HepG2 (cell line): ENCODE measurements at regions not wholly inside any gene's neighbourhood (a gene's known extent, or its start where the extent isn't known, plus 50 kb on each side); places are given as distances from the start of the nearest gene placed in this dataset.

Experiments
- ATAC-seq: fragments of 200-7000 bp; cut with Tn5 transposase; 3 replicates; pipeline ENCODE4 v1.9.1; 2020; ENCODE audit warnings: mild to moderate bottlenecking, moderate library complexity
- BruUV-seq: library from RNA; stranded (reverse); fragments of 400-500 nt; replicated peaks from 2 replicates; lab custom pipeline; 2021; lab: Mats Ljungman, UMichigan
- CTCF ChIA-PET: fragments of 300-600 bp; formaldehyde crosslinking; extraction: SDS; loops from one replicate; lab custom pipeline; 2021; ENCODE audit warnings: low total read pairs, inconsistent platforms, low intra/inter-chr PET ratio; lab: Yijun Ruan, JAX
- POLR2A ChIA-PET: fragments of 350-600 bp; sonication (Branson Sonifier 250); formaldehyde crosslinking; loops from one replicate; lab custom pipeline; 2020; ENCODE audit warnings: antibody characterized with exemption, inconsistent platforms; lab: Yijun Ruan, JAX
- DNase-seq: peaks from one replicate; pipeline ENCODE4 v3.0.0-alpha.2; 2015; ENCODE audit warnings: low spot score
- FAIRE-seq: peaks from 3 replicates; lab custom pipeline; 2011; peaks lifted over from hg19 to GRCh38; lab: Jason Lieb, UNC
- H2AFZ ChIP-seq: one replicate; pipeline ENCODE4 v1.6.1; 2011; ENCODE audit warnings: low read length, inconsistent platforms
- H3K27ac ChIP-seq: fragments of 300-600 bp; 3 replicates; pipeline ENCODE4 v1.8.0; 2011; ENCODE audit warnings: mixed run types, mild to moderate bottlenecking, mixed read lengths, low read length, inconsistent platforms; ENCODE audit not compliant: insufficient read depth; ENCODE audit errors: extremely low read length
- H3K27me3 ChIP-seq, 2 experiments: fragments of 200-600 bp in 1 of 2; 2 replicates in 1 of 2; 3 replicates in 1 of 2; pipeline versions ENCODE4 v1.6.0 to v1.8.0; 2011; ENCODE audit warnings: low read length in 2 of 2, mild to moderate bottlenecking in 2 of 2, moderate library complexity in 2 of 2, inconsistent platforms in 1 of 2; ENCODE audit not compliant: insufficient read depth in 2 of 2, control insufficient read depth in 1 of 2
- H3K36me3 ChIP-seq, 2 experiments: fragments of 200-600 bp in 1 of 2; replicated peaks in 1 of 2; 2 replicates in 1 of 2; 3 replicates in 1 of 2; pipeline versions ENCODE4 v1.5.1 to v1.8.0; 2011; ENCODE audit warnings: low read length in 2 of 2, inconsistent platforms in 1 of 2; ENCODE audit not compliant: insufficient read depth in 2 of 2, control insufficient read depth in 1 of 2
- H3K4me1 ChIP-seq: 2 replicates; pipeline ENCODE4 v1.5.1; 2012; ENCODE audit warnings: low read length, inconsistent platforms; ENCODE audit not compliant: insufficient read depth
- H3K4me2 ChIP-seq: 2 replicates; pipeline ENCODE4 v1.6.0; 2011; ENCODE audit warnings: low read depth, low read length, inconsistent platforms
- H3K4me3 ChIP-seq, 3 experiments: fragments of 200-600 bp in 1 of 3; sonication (generic), shearing (Covaris generic) in 1 of 3; replicated peaks in 1 of 3; 2 replicates each; pipeline ENCODE4 v1.5.1; 2011 to 2016; ENCODE audit warnings: low read length in 3 of 3, inconsistent platforms in 2 of 3, low read depth in 2 of 3, mild to moderate bottlenecking in 2 of 3, control low read depth in 1 of 3, mixed read lengths in 1 of 3; ENCODE audit not compliant: insufficient read depth in 1 of 3
- H3K79me2 ChIP-seq: one replicate; pipeline ENCODE4 v1.6.1; 2011; ENCODE audit warnings: low read length, inconsistent platforms; ENCODE audit not compliant: insufficient read depth
- H3K9ac ChIP-seq: 2 replicates; pipeline ENCODE4 v1.6.0; 2011; ENCODE audit warnings: mild to moderate bottlenecking, low read depth, low read length, inconsistent platforms; ENCODE audit not compliant: insufficient read depth
- H3K9me3 ChIP-seq: 2 replicates; pipeline ENCODE4 v1.5.1; 2012; ENCODE audit warnings: mild to moderate bottlenecking, low read length
- H4K20me1 ChIP-seq: 2 replicates; pipeline ENCODE4 v1.6.0; 2011; ENCODE audit warnings: inconsistent platforms, mild to moderate bottlenecking, low read length, moderate library complexity; ENCODE audit not compliant: insufficient read depth
- ATF7 ChIP-seq, 2 experiments: fragments of 450-650 bp in 1 of 2; sonication (generic) in 1 of 2; formaldehyde crosslinking in 1 of 2; IDR thresholded peaks; 2 replicates each; pipeline versions ENCODE4 v1.4.0 to v1.6.1; 2016 to 2020; ENCODE audit warnings: antibody characterized with exemption in 1 of 2, mild to moderate bottlenecking in 1 of 2, missing genetic modification reagents in 1 of 2
- CREB1 ChIP-seq, 2 experiments: fragments of 450-650 bp in 1 of 2; IDR thresholded peaks; 2 replicates each; pipeline ENCODE4 v1.6.1; 2016 to 2017; ENCODE audit warnings: control low read depth in 1 of 2, mild to moderate bottlenecking in 1 of 2, missing compliant biosample characterization in 1 of 2, missing genetic modification characterization in 1 of 2
- DR1 ChIP-seq: sonication (generic); formaldehyde crosslinking; IDR thresholded peaks from 2 replicates; pipeline ENCODE4 v1.8.0; 2021; ENCODE audit warnings: mild to moderate bottlenecking, missing genetic modification reagents, inconsistent platforms
- HNF4G ChIP-seq, 2 experiments: sonication (generic) in 1 of 2; formaldehyde crosslinking in 1 of 2; IDR thresholded peaks; 2 replicates each; pipeline versions ENCODE4 v1.4.0 to v1.6.1; 2011 to 2020; ENCODE audit warnings: borderline replicate concordance in 2 of 2, low read depth in 2 of 2, mild to moderate bottlenecking in 2 of 2, low read length in 1 of 2, missing genetic modification reagents in 1 of 2, moderate library complexity in 1 of 2
- NFYC ChIP-seq: IDR thresholded peaks from 2 replicates; pipeline ENCODE4 v1.6.1; 2016; ENCODE audit warnings: missing genetic modification reagents, missing compliant biosample characterization
- SNAPC4 ChIP-seq: sonication (generic); formaldehyde crosslinking; IDR thresholded peaks from 2 replicates; pipeline ENCODE4 v1.4.0; 2020; ENCODE audit warnings: mild to moderate bottlenecking, missing genetic modification reagents
- TFDP2 ChIP-seq: sonication (generic); formaldehyde crosslinking; IDR thresholded peaks from 2 replicates; pipeline ENCODE4 v1.4.0; 2020; ENCODE audit warnings: missing genetic modification reagents
- ZFP1 ChIP-seq: IDR thresholded peaks from 2 replicates; pipeline ENCODE4 v1.6.1; 2016
- ZNF317 ChIP-seq: sonication (generic); formaldehyde crosslinking; IDR thresholded peaks from 2 replicates; pipeline ENCODE4 v1.5.0; 2020; ENCODE audit warnings: mild to moderate bottlenecking, missing genetic modification reagents
- ZNF337 ChIP-seq: sonication (generic); formaldehyde crosslinking; IDR thresholded peaks from 2 replicates; pipeline ENCODE4 v1.5.1; 2020; ENCODE audit warnings: missing genetic modification reagents, low read depth, mild to moderate bottlenecking, borderline replicate concordance
- WGBS: methylation state at CpG from one replicate; pipeline ENCODE4 v1.1.6; 2017; ENCODE audit warnings: low lambda C conversion rate; 5-methylcytosine and 5-hydroxymethylcytosine counted together
- in situ Hi-C: cut with HindIII; loops from 2 replicates; pipeline ENCODE4 v1.10.0; 2017; ENCODE audit warnings: low pct_unique_long_range_greater_than_20kb; ENCODE audit not compliant: extremely low pct_ligation_motif_present
- intact Hi-C: fragments of 100-400 bp; cut with micrococcal nuclease; formaldehyde crosslinking; loops from one replicate; pipeline ENCODE4 v1.10.0; 2022; ENCODE audit not compliant: unreplicated experiment
- TF ChIP-seq, protein P1 (sequence below): sonication (generic); formaldehyde crosslinking; IDR thresholded peaks from 2 replicates; pipeline ENCODE4 v1.4.0; 2020; ENCODE audit warnings: missing genetic modification reagents
- TF ChIP-seq, protein P2 (sequence below): sonication (generic); formaldehyde crosslinking; IDR thresholded peaks from 2 replicates; pipeline ENCODE4 v1.4.0; 2020; ENCODE audit warnings: mild to moderate bottlenecking, missing genetic modification reagents

DNA sequence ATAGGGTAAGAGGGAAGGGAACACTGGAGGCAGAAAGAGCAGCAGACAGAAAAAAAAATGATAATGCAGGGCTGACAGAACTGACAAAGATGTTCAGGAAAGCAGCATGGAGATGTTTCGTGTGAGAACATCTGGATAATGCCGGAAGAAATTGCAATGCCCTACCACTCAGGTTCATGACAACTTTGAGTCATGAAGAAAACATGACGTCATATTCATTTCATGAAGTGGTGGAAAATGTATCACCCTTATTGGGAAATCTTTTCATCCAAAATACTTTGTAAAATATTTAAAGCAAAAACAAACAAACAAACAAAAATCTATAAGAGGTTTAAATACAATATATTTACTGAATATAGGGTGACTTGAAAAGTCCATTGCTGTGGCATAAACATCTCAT, 305.4 kb upstream of the IGF1R start:
- TF ChIP-seq ATF7 (IDR thresholded peaks at IDR 0.05) (peak; percentile 99), ATF7 (CRISPR knock-in tag; IDR thresholded peaks at IDR 0.05) (no peak), CREB1 (IDR thresholded peaks at IDR 0.05) (peak; percentile 95), CREB1 (CRISPR knock-in tag; IDR thresholded peaks at IDR 0.05) (no peak)
- TF ChIP-seq, protein P1, sequence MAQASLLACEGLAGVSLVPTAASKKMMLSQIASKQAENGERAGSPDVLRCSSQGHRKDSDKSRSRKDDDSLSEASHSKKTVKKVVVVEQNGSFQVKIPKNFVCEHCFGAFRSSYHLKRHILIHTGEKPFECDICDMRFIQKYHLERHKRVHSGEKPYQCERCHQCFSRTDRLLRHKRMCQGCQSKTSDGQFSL: no peak
- DNase-seq (no peak), ATAC-seq (no peak), FAIRE-seq (no peak)
- no peaks in the 10 kb centered on the region for H3K9me3 ChIP-seq
- no peak overlapping the region for H2AFZ ChIP-seq
- in situ Hi-C loops: no loop called here
- H3K4me1 ChIP-seq: no peaks in the 10 kb centered on the region
- no peaks in the 10 kb centered on the region for H3K36me3 ChIP-seq
- WGBS: 28% methylated on average over 3 of the region's 3 CpGs
- ChIA-PET POLR2A (no interaction called here), CTCF (no interaction called here)
- H3K79me2 ChIP-seq: no peaks in the 10 kb centered on the region
- intact Hi-C loops: no loop called here
- no peak overlapping the region for H3K9ac ChIP-seq
- H4K20me1 ChIP-seq: no peaks in the 10 kb centered on the region
- no TSS peak for BruUV-seq
- no peak overlapping the region for H3K27ac ChIP-seq
- H3K27me3 ChIP-seq: no peaks in the 10 kb centered on the region; a peak in 1 of 5 replicates
- no peak overlapping the region for H3K4me3 ChIP-seq
- no peak overlapping the region for H3K4me2 ChIP-seq

DNA sequence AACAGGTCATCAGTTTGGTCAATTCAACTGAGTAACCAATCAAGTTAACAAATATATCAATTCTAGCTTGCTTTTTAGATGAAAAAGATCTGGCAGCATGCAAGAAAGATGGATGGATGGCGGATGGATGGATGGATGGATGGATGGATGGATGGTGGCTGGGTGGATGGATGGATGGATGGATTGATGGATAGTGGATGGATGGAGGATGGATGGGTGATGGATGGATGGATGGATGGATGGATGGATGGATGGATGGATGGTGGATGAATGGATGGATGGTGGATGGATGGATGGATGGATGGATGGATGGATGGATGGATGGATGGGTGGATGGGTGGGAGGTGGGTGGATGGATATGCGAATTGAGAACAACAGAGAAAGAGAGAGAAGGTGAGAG, 303.7 kb upstream of the IGF1R start:
- no TSS peak for BruUV-seq
- Histone ChIP-seq H2AFZ (no peak overlapping the region), H3K27me3 (no peaks in the 10 kb centered on the region), H3K9me3 (no peaks in the 10 kb centered on the region), H4K20me1 (no peaks in the 10 kb centered on the region), H3K4me1 (no peaks in the 10 kb centered on the region), H3K4me2 (no peak overlapping the region), H3K27ac (no peak overlapping the region), H3K36me3 (no peaks in the 10 kb centered on the region), H3K79me2 (no peaks in the 10 kb centered on the region), H3K9ac (no peak overlapping the region), H3K4me3 (no peak overlapping the region)
- in situ Hi-C loops: no loop called here
- FAIRE-seq (no peak), DNase-seq (no peak), ATAC-seq (no peak)
- POLR2A ChIA-PET: no interaction called here
- 0% methylated on average over 2 of the region's 2 CpGs for WGBS
- CTCF ChIA-PET: no interaction called here
- intact Hi-C loops: no loop called here
- no peak for TF ChIP-seq HNF4G (IDR thresholded peaks at IDR 0.05; ENCODE audit: borderline replicate concordance, low read depth, low read length)
- no peak for TF ChIP-seq HNF4G (CRISPR knock-in tag; IDR thresholded peaks at IDR 0.05; ENCODE audit: borderline replicate concordance, low read depth)
- no peak for TF ChIP-seq TFDP2
- no peak for TF ChIP-seq ZFP1 (CRISPR knock-in tag)
- no peak for TF ChIP-seq ZNF317
- TF ChIP-seq, protein P2, sequence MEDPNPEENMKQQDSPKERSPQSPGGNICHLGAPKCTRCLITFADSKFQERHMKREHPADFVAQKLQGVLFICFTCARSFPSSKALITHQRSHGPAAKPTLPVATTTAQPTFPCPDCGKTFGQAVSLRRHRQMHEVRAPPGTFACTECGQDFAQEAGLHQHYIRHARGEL: no peak
- no peak for TF ChIP-seq DR1 (CRISPR knock-in tag)
- no peak for TF ChIP-seq SNAPC4 (CRISPR knock-in tag)
- no peak for TF ChIP-seq NFYC
- no peak for TF ChIP-seq ZNF337 (CRISPR knock-in tag)
